ENCODE measurements at regions not wholly inside any gene's neighbourhood (a gene's known extent, or its start where the extent isn't known, plus 50 kb on each side); places are given as distances from the start of the nearest gene placed in this dataset.

GRCh38 chr15:29403772-29404171, 134.2 kb upstream of the NSMCE3 start:
- CTCF ChIA-PET = interaction anchor here (0.7 kb wide), 1 partner anchor 48 kb away, joined by 3 read pairs; no protein-coding TSS in a partner anchor
- POLR2A ChIA-PET = no interaction called here
- Histone ChIP-seq H3K4me1 (ENCODE audit: control insufficient read depth, insufficient read depth, low read length) (no peaks in the 10 kb centered on the region; the same call in 1 of the 2 replicates), H3K27ac (ENCODE audit: extremely low read depth, low read depth, low read length) (no peak overlapping the region), H3K4me3 (ENCODE audit: low read depth, low read length) (no peak overlapping the region), H3K9me3 (ENCODE audit: control insufficient read depth, insufficient read depth, low read depth, low read length) (no peaks in the 10 kb centered on the region), H3K36me3 (ENCODE audit: control insufficient read depth in 2 of 2, insufficient read depth in 1 of 2, low read length in 2 of 2) (no peaks in the 10 kb centered on the region)
- TF ChIP-seq ZNF148 (tag by site-specific recombination; IDR thresholded peaks at IDR 0.05; ENCODE audit: borderline replicate concordance) (no peak), GLIS1 (tag by site-specific recombination; IDR thresholded peaks at IDR 0.05) (peak; percentile 89), ZNF2 (tag by site-specific recombination; IDR thresholded peaks at IDR 0.05) (no peak), CTCF (tag by site-specific recombination; IDR thresholded peaks at IDR 0.05) (peak; percentile 19; the same call in 1 of the 2 replicates), ZIC2 (tag by site-specific recombination; IDR thresholded peaks at IDR 0.05) (peak; percentile 60; the same call in 1 of the 2 replicates), REST (tag by site-specific recombination; IDR thresholded peaks at IDR 0.05) (no peak), ZNF600 (tag by site-specific recombination; IDR thresholded peaks at IDR 0.05) (no peak), ZNF585B (tag by site-specific recombination; IDR thresholded peaks at IDR 0.05) (no peak)

- CTCF ChIA-PET = no interaction called here
- no peaks in the 10 kb centered on the region for H3K9me3 ChIP-seq (ENCODE audit: control insufficient read depth, insufficient read depth, low read depth, low read length)
- no peak overlapping the region for H3K27ac ChIP-seq (ENCODE audit: extremely low read depth, low read depth, low read length)
- TF ChIP-seq PRDM4 (tag by site-specific recombination; IDR thresholded peaks at IDR 0.05) (no peak), ZNF571 (tag by site-specific recombination; IDR thresholded peaks at IDR 0.05) (no peak), ZNF792 (tag by site-specific recombination; IDR thresholded peaks at IDR 0.05) (no peak), ZNF558 (tag by site-specific recombination; IDR thresholded peaks at IDR 0.05) (no peak), ZNF362 (tag by site-specific recombination; IDR thresholded peaks at IDR 0.05) (no peak), ZFP41 (tag by site-specific recombination; IDR thresholded peaks at IDR 0.05; ENCODE audit: borderline replicate concordance) (no peak), ZNF610 (tag by site-specific recombination; IDR thresholded peaks at IDR 0.05; ENCODE audit: borderline replicate concordance) (no peak), ZFP37 (tag by site-specific recombination; IDR thresholded peaks at IDR 0.05) (no peak), IKZF3 (tag by site-specific recombination; IDR thresholded peaks at IDR 0.05) (no peak), KLF8 (tag by site-specific recombination; IDR thresholded peaks at IDR 0.05) (no peak), ZNF521 (tag by site-specific recombination; IDR thresholded peaks at IDR 0.05) (no peak), KLF17 (tag by site-specific recombination; IDR thresholded peaks at IDR 0.05) (no peak), ZNF449 (tag by site-specific recombination; IDR thresholded peaks at IDR 0.05) (no peak)
- no peaks in the 10 kb centered on the region; the same call in 1 of the 2 replicates for H3K4me1 ChIP-seq (ENCODE audit: control insufficient read depth, insufficient read depth, low read length)
- POLR2A ChIA-PET = no interaction called here
- no peaks in the 10 kb centered on the region for H3K36me3 ChIP-seq (ENCODE audit: control insufficient read depth in 2 of 2, insufficient read depth in 1 of 2, low read length in 2 of 2)
- no peak overlapping the region for H3K4me3 ChIP-seq (ENCODE audit: low read depth, low read length)
Observed at GRCh38 chr15:29401644-29402043, 132.0 kb upstream of the NSMCE3 start.
